NCI-H2171 (cell line): ENCODE measurements at regions not wholly inside any gene's neighbourhood (a gene's known extent, or its start where the extent isn't known, plus 50 kb on each side); places are given as distances from the start of the nearest gene placed in this dataset.

Source experiments
- DNase-seq: peaks from one replicate; lab custom pipeline; 2025; lab: John Stamatoyannopoulos, UW

- no peak for DNase-seq
Measured at GRCh38 chr16:73529303-73530012, 481.5 kb upstream of the ZFHX3 start.

GRCh38 chr16:73527187-73527586, 479.3 kb upstream of the ZFHX3 start:
- no peak for DNase-seq

- no peak for DNase-seq
Measured at GRCh38 chr16:73526011-73526804, 478.3 kb upstream of the ZFHX3 start.

- no peak for DNase-seq
Measured at GRCh38 chr16:73523209-73523608, 475.3 kb upstream of the ZFHX3 start.

GRCh38 chr16:73521499-73521898, 473.6 kb upstream of the ZFHX3 start:
- DNase-seq: no peak

- DNase-seq: no peak
Measured at GRCh38 chr16:73515616-73516015, 467.7 kb upstream of the ZFHX3 start.

GRCh38 chr16:73510852-73511251, 462.9 kb upstream of the ZFHX3 start:
- DNase-seq: no peak

- no peak for DNase-seq
Measured at GRCh38 chr16:73506568-73507056, 458.7 kb upstream of the ZFHX3 start.

GRCh38 chr16:73505577-73505976, 457.6 kb upstream of the ZFHX3 start:
- no peak for DNase-seq

GRCh38 chr16:73504591-73505575, 457.0 kb upstream of the ZFHX3 start:
- DNase-seq: no peak

- no peak for DNase-seq
Measured at GRCh38 chr16:73503093-73503492, 455.2 kb upstream of the ZFHX3 start.

GRCh38 chr16:73499276-73499675, 451.3 kb upstream of the ZFHX3 start:
- peak; percentile 44 for DNase-seq

GRCh38 chr16:73485880-73486279, 438.0 kb upstream of the ZFHX3 start:
- DNase-seq: no peak

- no peak for DNase-seq
Measured at GRCh38 chr16:73483934-73484711, 436.2 kb upstream of the ZFHX3 start.

GRCh38 chr16:73483076-73483791, 435.3 kb upstream of the ZFHX3 start:
- no peak for DNase-seq

GRCh38 chr16:73482310-73482709, 434.4 kb upstream of the ZFHX3 start:
- no peak for DNase-seq

- DNase-seq: no peak
Measured at GRCh38 chr16:73480381-73480780, 432.5 kb upstream of the ZFHX3 start.

GRCh38 chr16:73473713-73474112, 425.8 kb upstream of the ZFHX3 start:
- DNase-seq: no peak

- DNase-seq: no peak
Measured at GRCh38 chr16:73464834-73465233, 416.9 kb upstream of the ZFHX3 start.

- no peak for DNase-seq
Measured at GRCh38 chr16:73459586-73459985, 411.7 kb upstream of the ZFHX3 start.

GRCh38 chr16:73457851-73458250, 409.9 kb upstream of the ZFHX3 start:
- DNase-seq: no peak
